GM18951 (cell line): ENCODE measurements at regions not wholly inside any gene's neighbourhood (a gene's known extent, or its start where the extent isn't known, plus 50 kb on each side); places are given as distances from the start of the nearest gene placed in this dataset.

Experiments used
- POLR2A ChIP-seq: IDR thresholded peaks from 4 replicates; pipeline ENCODE4 v1.6.1; 2011; ENCODE audit warnings: mild to moderate bottlenecking; ENCODE audit not compliant: insufficient read length, insufficient read depth; ENCODE audit errors: extremely low read depth
- in situ Hi-C: fragments of 300-500 bp; cut with MboI; formaldehyde crosslinking; loops from one replicate; pipeline ENCODE4 v1.12.0; 2022; ENCODE audit warnings: low sequenced_read_pairs, mixed read lengths, inconsistent platforms; ENCODE audit not compliant: unreplicated experiment

GRCh38 chr2:220654322-220654721 lies 917.8 kb downstream of the EPHA4 start:
- TF ChIP-seq POLR2A: no peak
- in situ Hi-C loops: no loop called here

DNA sequence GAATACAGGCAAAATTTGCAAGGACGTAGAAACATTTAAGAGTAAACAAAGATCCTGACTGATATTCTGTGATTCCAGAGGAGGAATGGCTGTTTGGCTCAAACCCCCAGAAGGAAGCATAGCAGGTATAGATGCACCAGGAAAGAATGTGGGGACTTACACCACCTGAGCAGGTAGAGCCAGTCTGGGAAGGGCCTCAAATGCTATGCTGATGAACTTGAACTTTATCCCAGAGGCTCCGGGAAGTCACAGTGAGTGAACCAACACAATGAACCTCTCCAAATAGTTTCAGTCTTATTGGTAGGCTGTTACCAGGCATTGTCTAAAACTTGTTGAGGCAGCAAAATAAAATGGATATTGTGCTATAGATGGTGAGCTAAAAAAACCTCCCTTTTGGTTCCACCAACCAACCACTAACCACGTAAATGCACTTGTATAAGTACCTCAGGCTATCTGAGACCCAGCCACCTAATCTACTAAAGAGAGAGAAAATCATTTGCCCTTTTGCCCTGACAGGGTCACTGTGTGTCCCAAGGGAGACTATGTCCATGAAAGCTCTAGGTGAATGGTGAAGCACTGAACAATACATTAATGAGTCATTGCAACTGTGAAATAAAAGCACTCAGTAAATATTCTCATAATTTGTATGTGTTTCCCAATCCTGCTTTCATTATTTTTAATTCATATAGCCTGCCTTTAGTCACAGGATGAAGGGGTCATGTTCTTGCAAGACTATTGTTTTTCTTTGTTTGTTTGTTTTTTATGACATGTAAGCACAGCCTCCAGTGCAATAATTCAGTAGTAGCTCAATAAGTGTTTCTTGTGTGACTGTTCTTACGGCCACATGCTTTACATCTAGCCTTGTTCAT lies 911.6 kb downstream of the EPHA4 start:
- in situ Hi-C loops: no loop called here
- TF ChIP-seq POLR2A: no peak

GRCh38 chr2:220662431-220662830 lies 909.7 kb downstream of the EPHA4 start:
- in situ Hi-C loops: no loop called here
- TF ChIP-seq POLR2A: no peak

- in situ Hi-C loops: no loop called here
- TF ChIP-seq POLR2A: no peak
Measured at GRCh38 chr2:220663065-220663464, 909.0 kb downstream of the EPHA4 start.

DNA sequence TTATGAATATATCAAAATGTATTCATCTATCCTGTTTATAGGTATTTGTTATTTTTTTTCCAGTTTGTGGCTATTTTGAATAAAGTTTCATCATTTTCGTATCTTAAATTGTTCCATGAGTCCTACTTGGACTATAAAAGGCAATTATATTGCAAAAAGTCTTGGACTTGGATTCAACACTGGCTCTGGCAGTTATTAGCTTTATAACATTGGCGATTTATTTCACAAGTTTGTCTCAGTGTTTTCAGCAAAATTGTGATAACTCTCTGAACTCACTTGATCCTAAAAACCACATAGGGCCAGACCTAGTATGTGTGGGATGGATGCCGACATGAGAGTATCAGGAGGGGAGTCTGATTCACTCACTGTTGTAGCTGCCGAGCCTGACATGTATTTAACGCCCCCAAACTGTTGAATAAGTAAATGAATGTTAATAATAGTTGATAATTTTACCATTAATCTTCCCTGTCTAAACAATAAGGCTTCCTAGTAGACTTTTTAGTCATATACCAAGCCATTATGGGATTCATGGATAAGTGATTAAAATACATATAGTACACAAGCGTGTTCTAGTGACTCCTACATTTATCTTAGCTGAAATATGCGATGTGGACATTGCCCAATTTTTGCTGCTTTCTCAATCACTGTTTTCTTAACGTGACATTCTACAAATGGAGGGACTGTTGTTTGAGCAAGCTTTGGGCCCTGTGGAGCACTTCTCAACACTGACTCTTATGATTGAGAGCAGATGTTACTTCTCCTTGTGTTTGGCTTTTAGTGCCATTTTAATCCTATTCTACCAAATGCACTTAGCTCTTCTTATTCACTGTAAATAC lies 907.6 kb downstream of the EPHA4 start:
- TF ChIP-seq POLR2A: no peak
- in situ Hi-C loops: no loop called here

- in situ Hi-C loops: no loop called here
- no peak for TF ChIP-seq POLR2A
Measured at GRCh38 chr2:220665108-220665471, 907.0 kb downstream of the EPHA4 start.

GRCh38 chr2:220669324-220669723 lies 902.8 kb downstream of the EPHA4 start:
- in situ Hi-C loops: no loop called here
- TF ChIP-seq POLR2A: no peak

GRCh38 chr2:220670511-220670910 lies 901.6 kb downstream of the EPHA4 start:
- in situ Hi-C loops: no loop called here
- no peak for TF ChIP-seq POLR2A

GRCh38 chr2:220673151-220673874 lies 898.8 kb downstream of the EPHA4 start:
- in situ Hi-C loops: no loop called here
- no peak for TF ChIP-seq POLR2A

DNA sequence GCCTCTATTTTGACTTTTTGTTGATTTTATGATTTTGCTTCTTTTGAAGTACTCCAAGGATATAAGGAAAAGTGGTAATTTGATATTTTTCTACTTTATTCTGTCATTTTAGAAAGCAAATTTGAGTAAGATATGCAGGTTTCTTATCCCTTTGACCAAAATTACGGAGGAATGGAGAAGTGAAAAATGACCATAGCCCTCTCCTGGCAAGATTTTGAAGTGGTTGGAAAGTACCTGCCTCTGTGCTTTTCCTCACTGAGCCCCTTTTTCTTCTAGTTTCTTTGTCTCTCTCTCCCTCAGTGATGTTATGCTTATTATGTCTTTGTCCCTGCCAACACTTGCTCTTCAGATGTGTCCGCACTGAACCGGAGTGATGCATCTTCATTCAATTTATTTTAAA lies 898.1 kb downstream of the EPHA4 start:
- TF ChIP-seq POLR2A: no peak
- in situ Hi-C loops: no loop called here

DNA sequence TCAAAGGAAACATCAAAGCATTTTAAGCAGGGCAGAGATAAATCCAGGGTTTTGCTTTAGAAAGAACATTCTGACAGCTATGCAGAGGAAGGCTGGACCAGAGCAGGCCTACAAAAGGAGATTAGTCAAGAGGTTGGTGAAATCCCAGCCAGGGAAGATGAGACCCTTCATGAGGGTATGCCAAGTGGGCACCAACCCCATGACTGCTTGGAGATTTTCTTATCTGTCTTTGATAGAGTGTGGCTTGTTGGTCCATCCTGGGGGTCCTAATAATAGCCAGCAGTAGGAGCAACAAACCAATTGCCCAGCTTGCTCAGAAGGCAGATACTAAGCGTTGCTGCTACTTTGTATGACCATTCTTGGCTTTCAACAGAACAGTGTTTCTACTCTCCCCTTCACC lies 895.4 kb downstream of the EPHA4 start:
- in situ Hi-C loops: no loop called here
- TF ChIP-seq POLR2A: no peak

DNA sequence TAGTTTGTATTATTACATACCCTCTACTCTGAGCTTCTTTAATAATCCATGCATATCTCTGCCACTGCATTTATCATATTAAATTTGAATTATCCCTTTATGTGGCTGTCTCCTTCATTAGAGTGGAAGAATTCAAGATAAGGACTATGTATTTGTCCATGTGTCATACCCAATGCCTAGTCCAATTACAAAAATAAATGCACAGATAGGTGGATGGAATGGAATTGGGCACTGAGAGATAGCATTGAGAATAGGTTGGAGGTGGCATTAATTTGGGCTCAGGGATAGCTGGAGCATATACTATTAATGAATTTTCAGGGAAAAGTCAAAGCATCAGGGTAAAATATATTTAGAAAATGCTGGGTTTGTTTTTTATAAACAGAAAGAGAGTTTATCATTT lies 893.2 kb downstream of the EPHA4 start:
- no peak for TF ChIP-seq POLR2A
- in situ Hi-C loops: no loop called here

DNA sequence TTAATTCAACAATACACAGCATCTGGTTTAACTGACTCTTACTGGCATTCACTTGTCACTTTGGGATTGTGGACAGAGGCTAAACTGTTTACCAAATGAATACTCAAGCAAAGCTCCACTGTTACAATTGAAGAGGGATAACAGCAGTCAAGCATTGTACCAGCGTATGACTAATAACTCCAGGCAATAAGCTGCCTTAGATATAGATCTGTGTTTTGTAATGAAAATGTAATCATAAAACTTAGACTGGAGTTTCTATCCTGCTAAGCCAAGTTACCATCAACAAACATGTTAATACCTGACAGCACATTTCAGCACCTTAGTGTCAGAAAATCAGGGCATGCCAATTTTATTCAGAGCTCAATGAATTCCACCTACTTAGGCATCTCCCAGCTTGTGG lies 889.5 kb downstream of the EPHA4 start:
- no peak for TF ChIP-seq POLR2A
- in situ Hi-C loops: loop anchor here (10.0 kb wide), 1 partner anchor 882 kb away; no protein-coding TSS in a partner anchor
